Mesenchymal stem cell (in vitro differentiated cells and primary cell): ENCODE measurements at regions not wholly inside any gene's neighbourhood (a gene's known extent, or its start where the extent isn't known, plus 50 kb on each side); places are given as distances from the start of the nearest gene placed in this dataset.

ENCODE experiments used
- DNase-seq: peaks from one replicate; pipeline ENCODE4 v3.0.0-alpha.2; 2013
- H2AFZ ChIP-seq: one replicate; pipeline ENCODE4 v1.6.1; 2013; ENCODE audit warnings: low read depth, mild to moderate bottlenecking, control low read depth, inconsistent platforms, low read length, moderate library complexity
- H2AK5ac ChIP-seq: 2 replicates; pipeline ENCODE4 v1.6.1; 2013; ENCODE audit warnings: low read length, moderate library complexity, mild to moderate bottlenecking, inconsistent platforms; ENCODE audit not compliant: severe bottlenecking
- H2BK120ac ChIP-seq: one replicate; pipeline ENCODE4 v1.6.1; 2013; ENCODE audit warnings: low read depth, mild to moderate bottlenecking, inconsistent platforms, low read length, moderate library complexity
- H2BK12ac ChIP-seq, 2 experiments: one replicate each; pipeline ENCODE4 v1.6.1; 2013; ENCODE audit warnings: inconsistent platforms in 2 of 2, low read length in 2 of 2, mild to moderate bottlenecking in 2 of 2, moderate library complexity in 2 of 2, control low read depth in 1 of 2
- H2BK15ac ChIP-seq: one replicate; pipeline ENCODE4 v1.6.1; 2013; ENCODE audit warnings: mild to moderate bottlenecking, low read depth, inconsistent platforms; ENCODE audit not compliant: poor library complexity, severe bottlenecking
- H2BK5ac ChIP-seq: 2 replicates; pipeline ENCODE4 v1.6.1; 2013; ENCODE audit warnings: low read depth, mild to moderate bottlenecking, low read length, control low read depth, inconsistent platforms; ENCODE audit not compliant: poor library complexity, severe bottlenecking
- H3K14ac ChIP-seq, 2 experiments: one replicate each; pipeline ENCODE4 v1.6.1; 2013; ENCODE audit warnings: inconsistent platforms in 2 of 2, low read length in 2 of 2, control low read depth in 1 of 2, mild to moderate bottlenecking in 1 of 2, moderate library complexity in 1 of 2
- H3K18ac ChIP-seq, 2 experiments: one replicate each; pipeline ENCODE4 v1.6.1; 2013; ENCODE audit warnings: inconsistent platforms in 2 of 2, low read length in 2 of 2, control low read depth in 1 of 2, low read depth in 1 of 2, mild to moderate bottlenecking in 1 of 2
- H3K23ac ChIP-seq, 2 experiments: one replicate each; pipeline ENCODE4 v1.6.1; 2013; ENCODE audit warnings: inconsistent platforms in 2 of 2, low read length in 2 of 2, mild to moderate bottlenecking in 2 of 2, moderate library complexity in 2 of 2, control low read depth in 1 of 2
- H3K27ac ChIP-seq: 2 replicates; pipeline ENCODE4 v1.5.1; 2013; ENCODE audit warnings: mild to moderate bottlenecking, moderate library complexity, low read length, control low read depth, inconsistent platforms; ENCODE audit not compliant: poor library complexity, severe bottlenecking
- H3K27me3 ChIP-seq, 2 experiments: 2 replicates each; pipeline versions ENCODE4 v1.6.1 to v1.7.0; 2013; ENCODE audit warnings: low read length in 2 of 2, mild to moderate bottlenecking in 2 of 2, moderate library complexity in 2 of 2, control low read depth in 1 of 2, inconsistent platforms in 1 of 2; ENCODE audit not compliant: control insufficient read depth in 1 of 2, insufficient read depth in 1 of 2
- H3K36me3 ChIP-seq, 2 experiments: 2 replicates each; pipeline versions ENCODE4 v1.6.1 to v1.7.0; 2013; ENCODE audit warnings: low read length in 2 of 2, control low read depth in 1 of 2, inconsistent platforms in 1 of 2, low read depth in 1 of 2, mild to moderate bottlenecking in 1 of 2; ENCODE audit not compliant: insufficient read depth in 2 of 2, control insufficient read depth in 1 of 2
- H3K4ac ChIP-seq, 2 experiments: one replicate each; pipeline ENCODE4 v1.6.1; 2013; ENCODE audit warnings: inconsistent platforms in 2 of 2, low read length in 2 of 2, mild to moderate bottlenecking in 2 of 2, moderate library complexity in 2 of 2, control low read depth in 1 of 2, low read depth in 1 of 2
- H3K4me1 ChIP-seq: 2 replicates; pipeline ENCODE4 v1.6.1; 2013; ENCODE audit warnings: low read depth, low read length, control low read depth; ENCODE audit not compliant: control insufficient read depth, insufficient read depth
- H3K4me2 ChIP-seq: 2 replicates; pipeline ENCODE4 v1.6.1; 2013; ENCODE audit warnings: low read length, mild to moderate bottlenecking, inconsistent platforms; ENCODE audit not compliant: poor library complexity, severe bottlenecking
- H3K4me3 ChIP-seq, 2 experiments: 2 replicates each; pipeline versions ENCODE4 v1.5.1 to v1.7.0; 2013; ENCODE audit warnings: low read length in 2 of 2, mild to moderate bottlenecking in 2 of 2, control low read depth in 1 of 2, low read depth in 1 of 2; ENCODE audit not compliant: insufficient read depth in 1 of 2
- H3K79me1 ChIP-seq: replicated peaks from 2 replicates; pipeline ENCODE4 v1.6.1; 2013; ENCODE audit warnings: mild to moderate bottlenecking, control low read depth, low read length, inconsistent platforms; ENCODE audit not compliant: poor library complexity, severe bottlenecking
- H3K9ac ChIP-seq: 2 replicates; pipeline ENCODE4 v1.7.0; 2013; ENCODE audit warnings: mild to moderate bottlenecking, low read length, moderate library complexity
- H3K9me3 ChIP-seq: 2 replicates; pipeline ENCODE4 v1.7.0; 2013; ENCODE audit warnings: mild to moderate bottlenecking, low read length; ENCODE audit not compliant: control insufficient read depth
- H4K8ac ChIP-seq: one replicate; pipeline ENCODE4 v1.6.1; 2013; ENCODE audit warnings: inconsistent platforms, mild to moderate bottlenecking, low read length, moderate library complexity
- H4K91ac ChIP-seq: one replicate; pipeline ENCODE4 v1.6.1; 2013; ENCODE audit warnings: mild to moderate bottlenecking, low read length, inconsistent platforms
- WGBS: methylation state at CpG from one replicate; pipeline ENCODE4 v1.1.7; 2013; ENCODE audit warnings: mixed read lengths; 5-methylcytosine and 5-hydroxymethylcytosine counted together

DNA sequence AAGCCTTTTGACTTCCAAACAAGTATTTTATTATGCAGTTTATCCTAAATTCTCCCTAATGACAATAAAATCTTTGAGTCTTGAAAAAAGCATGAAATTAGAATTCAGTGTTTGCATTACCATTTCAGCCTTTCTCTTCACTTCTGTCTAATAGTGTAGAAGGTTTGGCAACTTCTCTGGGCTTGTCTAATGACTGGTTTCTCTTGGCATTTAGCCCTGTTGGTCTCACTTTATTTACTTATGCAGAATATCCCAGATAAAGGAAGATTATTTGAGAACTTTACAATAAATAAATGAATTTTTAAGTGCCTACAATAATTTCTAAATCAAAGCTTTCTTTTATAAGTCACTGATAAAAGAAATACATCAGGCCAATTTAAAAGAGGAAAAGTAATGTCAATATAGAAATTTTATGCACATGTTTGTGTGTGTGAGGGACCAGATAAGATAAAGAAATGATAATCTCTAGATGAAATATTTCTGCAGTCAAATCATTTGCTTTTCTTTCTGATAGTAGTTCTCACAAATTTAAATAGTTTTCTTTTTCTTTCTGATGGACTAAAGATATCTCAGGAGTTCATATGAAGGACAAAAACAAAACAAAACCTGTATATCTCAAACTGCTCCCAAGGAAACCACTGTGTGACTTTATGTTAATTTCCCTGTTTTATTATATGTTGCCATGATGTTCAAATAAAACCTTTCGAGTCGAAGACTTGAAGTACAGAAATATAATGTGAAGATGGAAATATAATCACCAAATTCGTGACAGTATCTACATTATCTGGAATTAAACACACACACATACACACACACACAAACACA is 533.1 kb upstream of the CBLB start:
- Histone ChIP-seq H3K18ac (no peak overlapping the region), H3K27ac (no peak overlapping the region), H3K4me1 (no peaks in the 10 kb centered on the region), H3K79me1 (no peaks in the 10 kb centered on the region), H3K36me3 (no peaks in the 10 kb centered on the region), H3K9me3 (no peaks in the 10 kb centered on the region), H3K23ac (no peak overlapping the region), H2BK12ac (no peak overlapping the region), H2BK5ac (no peak overlapping the region), H3K9ac (no peak overlapping the region), H3K27me3 (no peaks in the 10 kb centered on the region), H3K4me2 (no peak overlapping the region), H2AFZ (no peak overlapping the region), H3K14ac (no peak overlapping the region), H4K91ac (no peak overlapping the region), H2BK120ac (no peak overlapping the region), H3K4ac (no peak overlapping the region), H2BK15ac (no peak overlapping the region), H2AK5ac (no peak overlapping the region), H4K8ac (no peak overlapping the region), H3K4me3 (no peak overlapping the region)
- no CpG with 5 or more reads among the region's 3 CpGs for WGBS
- DNase-seq = peak; percentile 35

GRCh38 chr3:106403371-106404145 is 534.7 kb upstream of the CBLB start:
- Histone ChIP-seq H3K23ac (no peak overlapping the region), H3K9me3 (no peaks in the 10 kb centered on the region), H2BK120ac (no peak overlapping the region), H2BK5ac (no peak overlapping the region), H3K27ac (no peak overlapping the region), H3K4me3 (no peak overlapping the region), H3K4me2 (no peak overlapping the region), H3K9ac (no peak overlapping the region), H2AFZ (no peak overlapping the region), H3K79me1 (no peaks in the 10 kb centered on the region), H2BK12ac (no peak overlapping the region), H3K36me3 (no peaks in the 10 kb centered on the region), H2AK5ac (no peak overlapping the region), H3K14ac (no peak overlapping the region), H2BK15ac (no peak overlapping the region), H4K91ac (no peak overlapping the region), H3K18ac (no peak overlapping the region), H3K4ac (no peak overlapping the region), H3K27me3 (no peaks in the 10 kb centered on the region), H3K4me1 (no peaks in the 10 kb centered on the region), H4K8ac (no peak overlapping the region)
- WGBS = 74% methylated on average over 6 of the region's 7 CpGs
- DNase-seq = no peak

GRCh38 chr3:106413683-106414082 is 544.9 kb upstream of the CBLB start:
- Histone ChIP-seq H3K23ac (no peak overlapping the region), H4K8ac (no peak overlapping the region), H3K9me3 (peaks cover 9% of the 10 kb centered on the region), H3K14ac (no peak overlapping the region), H2AFZ (no peak overlapping the region), H2BK5ac (no peak overlapping the region), H3K36me3 (no peaks in the 10 kb centered on the region), H3K4me1 (no peaks in the 10 kb centered on the region), H3K79me1 (no peaks in the 10 kb centered on the region), H2BK12ac (no peak overlapping the region), H3K4me2 (no peak overlapping the region), H3K4me3 (no peak overlapping the region), H2BK15ac (no peak overlapping the region), H3K4ac (no peak overlapping the region), H3K27me3 (no peaks in the 10 kb centered on the region), H3K18ac (no peak overlapping the region), H3K9ac (no peak overlapping the region), H3K27ac (no peak overlapping the region), H4K91ac (no peak overlapping the region), H2AK5ac (no peak overlapping the region), H2BK120ac (no peak overlapping the region)
- DNase-seq = no peak
- no CpG with 5 or more reads among the region's 2 CpGs for WGBS

GRCh38 chr3:106420628-106421027 is 551.8 kb upstream of the CBLB start:
- Histone ChIP-seq H3K23ac (no peak overlapping the region), H2AFZ (no peak overlapping the region), H4K8ac (no peak overlapping the region), H2BK12ac (no peak overlapping the region), H3K27me3 (no peaks in the 10 kb centered on the region), H3K9me3 (no peaks in the 10 kb centered on the region), H3K4me2 (no peak overlapping the region), H4K91ac (no peak overlapping the region), H3K14ac (no peak overlapping the region), H3K18ac (no peak overlapping the region), H2BK120ac (no peak overlapping the region), H3K9ac (no peak overlapping the region), H2BK5ac (no peak overlapping the region), H3K4ac (no peak overlapping the region), H3K79me1 (no peaks in the 10 kb centered on the region), H3K36me3 (no peaks in the 10 kb centered on the region), H2BK15ac (no peak overlapping the region), H2AK5ac (no peak overlapping the region), H3K4me1 (no peaks in the 10 kb centered on the region), H3K4me3 (no peak overlapping the region), H3K27ac (no peak overlapping the region)
- DNase-seq = no peak
- WGBS = 50% methylated on average over 2 of the region's 2 CpGs
